AG04449 (cell line): ENCODE measurements at regions not wholly inside any gene's neighbourhood (a gene's known extent, or its start where the extent isn't known, plus 50 kb on each side); places are given as distances from the start of the nearest gene placed in this dataset.
"Not testable (repeated sequence)": the region's sequence is repeated elsewhere in the genome, so short reads cannot be mapped to it uniquely, and the experiment has no call there.

Source experiments
- CTCF ChIA-PET: fragments of 350-600 bp; formaldehyde crosslinking; extraction: SDS; loops from one replicate; lab custom pipeline; 2021; ENCODE audit warnings: antibody characterized with exemption; lab: Yijun Ruan, JAX
- POLR2A ChIA-PET: fragments of 400-600, 350-600 bp; formaldehyde crosslinking; extraction: SDS; loops from one replicate; lab custom pipeline; 2020; ENCODE audit warnings: antibody characterized with exemption, inconsistent platforms; lab: Yijun Ruan, JAX
- DNase-seq: peaks from one replicate; pipeline ENCODE4 v3.0.0-alpha.2; 2010; ENCODE audit warnings: low read depth, low spot score
- H3K4me3 ChIP-seq: 2 replicates; pipeline ENCODE4 v1.5.1; 2011; ENCODE audit warnings: low read depth, mild to moderate bottlenecking, control low read depth, low read length
- TF ChIP-seq, protein P1 (sequence below): IDR thresholded peaks from one replicate; pipeline ENCODE4 v1.5.1; 2011; ENCODE audit warnings: mild to moderate bottlenecking, moderate library complexity, low read length, control low read depth, inconsistent platforms; ENCODE audit not compliant: insufficient read depth; ENCODE audit errors: missing control alignments

DNA sequence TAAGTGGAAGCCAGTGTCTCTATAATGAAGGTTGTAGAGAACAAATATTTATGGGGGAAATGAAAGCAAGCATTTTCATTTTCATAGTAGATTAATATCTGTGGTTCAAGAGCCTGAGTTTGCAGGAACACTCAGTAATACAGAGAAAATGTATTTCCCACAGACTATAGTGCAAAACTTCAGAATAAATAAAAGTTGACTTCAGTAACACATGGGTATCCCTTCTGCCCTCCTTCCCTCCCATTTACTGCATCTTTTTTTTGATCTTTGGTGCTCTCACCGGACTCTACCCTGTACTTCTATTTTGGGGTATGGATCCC is 75.3 kb upstream of the AMN1 start:
- ChIA-PET POLR2A (no interaction called here), CTCF (interaction anchor here (1.5 kb wide), 1 partner anchor 15 kb away, joined by 4 read pairs; no protein-coding TSS in a partner anchor)
- TF ChIP-seq, protein P1, sequence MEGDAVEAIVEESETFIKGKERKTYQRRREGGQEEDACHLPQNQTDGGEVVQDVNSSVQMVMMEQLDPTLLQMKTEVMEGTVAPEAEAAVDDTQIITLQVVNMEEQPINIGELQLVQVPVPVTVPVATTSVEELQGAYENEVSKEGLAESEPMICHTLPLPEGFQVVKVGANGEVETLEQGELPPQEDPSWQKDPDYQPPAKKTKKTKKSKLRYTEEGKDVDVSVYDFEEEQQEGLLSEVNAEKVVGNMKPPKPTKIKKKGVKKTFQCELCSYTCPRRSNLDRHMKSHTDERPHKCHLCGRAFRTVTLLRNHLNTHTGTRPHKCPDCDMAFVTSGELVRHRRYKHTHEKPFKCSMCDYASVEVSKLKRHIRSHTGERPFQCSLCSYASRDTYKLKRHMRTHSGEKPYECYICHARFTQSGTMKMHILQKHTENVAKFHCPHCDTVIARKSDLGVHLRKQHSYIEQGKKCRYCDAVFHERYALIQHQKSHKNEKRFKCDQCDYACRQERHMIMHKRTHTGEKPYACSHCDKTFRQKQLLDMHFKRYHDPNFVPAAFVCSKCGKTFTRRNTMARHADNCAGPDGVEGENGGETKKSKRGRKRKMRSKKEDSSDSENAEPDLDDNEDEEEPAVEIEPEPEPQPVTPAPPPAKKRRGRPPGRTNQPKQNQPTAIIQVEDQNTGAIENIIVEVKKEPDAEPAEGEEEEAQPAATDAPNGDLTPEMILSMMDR = no peak
- H3K4me3 ChIP-seq = no peak overlapping the region
- DNase-seq = no peak

DNA sequence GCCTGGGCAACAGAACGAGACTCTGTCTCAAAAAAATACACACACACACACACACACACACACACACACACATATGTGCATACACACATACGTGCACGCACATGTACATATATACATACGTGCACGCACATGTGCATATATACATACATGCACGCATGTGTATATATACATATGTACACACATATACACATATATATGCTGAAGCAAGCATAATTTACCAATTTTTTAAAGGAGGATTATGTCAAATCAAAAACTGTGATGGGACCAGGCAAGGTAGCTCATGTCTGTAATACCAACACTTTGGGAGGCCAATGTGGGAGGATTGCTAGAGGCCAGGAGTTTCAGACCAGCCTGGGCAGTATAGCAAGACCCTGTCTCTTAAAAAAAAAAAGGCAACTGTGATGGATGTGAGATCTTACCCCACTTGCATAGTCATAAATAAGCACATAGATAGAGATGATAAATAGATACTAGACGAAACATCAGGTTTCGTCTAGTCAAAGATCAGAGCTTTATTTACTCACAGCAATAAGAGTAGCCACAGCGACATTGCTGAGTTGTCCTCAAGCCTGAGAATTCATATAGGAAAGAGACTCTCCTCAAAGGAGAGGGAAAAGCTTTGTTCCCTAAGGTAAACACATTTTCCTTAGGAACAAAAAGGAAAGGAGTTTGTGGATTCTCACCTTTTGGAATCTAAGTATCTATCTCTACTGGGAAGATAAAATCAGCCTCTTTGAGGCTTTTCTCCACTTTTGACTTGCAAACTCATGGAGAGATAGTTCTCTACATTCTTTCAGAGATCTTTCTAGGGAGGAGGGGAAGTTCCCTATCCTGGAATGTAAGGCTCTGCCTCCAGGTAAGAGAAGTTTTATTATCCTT is 74.7 kb upstream of the AMN1 start:
- H3K4me3 ChIP-seq = no peak overlapping the region
- DNase-seq = no peak
- POLR2A ChIA-PET = no interaction called here
- CTCF ChIA-PET = interaction anchor here (0.6 to 1.5 kb wide), 2 partner anchors 15 to 118 kb away, joined by 3 to 4 read pairs; no protein-coding TSS in a partner anchor
- TF ChIP-seq, protein P1 = no peak

DNA sequence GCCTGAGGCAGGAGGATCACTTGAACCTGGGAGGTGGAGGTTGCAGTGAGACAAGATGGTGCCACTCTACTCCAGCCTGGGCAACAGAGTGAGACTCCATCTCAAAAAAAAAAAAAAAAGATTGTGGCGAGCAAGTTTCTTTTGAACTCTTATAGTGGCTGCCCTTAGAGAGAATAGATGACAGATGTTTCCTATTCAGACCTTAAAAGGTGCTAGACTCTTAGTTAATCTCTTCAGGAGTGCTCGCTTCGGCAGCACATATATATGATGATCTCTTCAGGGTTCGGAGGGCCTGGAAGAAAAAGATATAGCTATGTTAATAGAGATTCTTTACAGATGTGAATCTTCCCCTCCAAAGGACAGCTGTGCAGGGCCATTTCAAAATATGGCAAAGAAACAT is 73.1 kb upstream of the AMN1 start:
- ChIA-PET CTCF (no interaction called here), POLR2A (no interaction called here)
- no peak for DNase-seq
- H3K4me3 ChIP-seq = no peak overlapping the region
- TF ChIP-seq, protein P1 = no peak

DNA sequence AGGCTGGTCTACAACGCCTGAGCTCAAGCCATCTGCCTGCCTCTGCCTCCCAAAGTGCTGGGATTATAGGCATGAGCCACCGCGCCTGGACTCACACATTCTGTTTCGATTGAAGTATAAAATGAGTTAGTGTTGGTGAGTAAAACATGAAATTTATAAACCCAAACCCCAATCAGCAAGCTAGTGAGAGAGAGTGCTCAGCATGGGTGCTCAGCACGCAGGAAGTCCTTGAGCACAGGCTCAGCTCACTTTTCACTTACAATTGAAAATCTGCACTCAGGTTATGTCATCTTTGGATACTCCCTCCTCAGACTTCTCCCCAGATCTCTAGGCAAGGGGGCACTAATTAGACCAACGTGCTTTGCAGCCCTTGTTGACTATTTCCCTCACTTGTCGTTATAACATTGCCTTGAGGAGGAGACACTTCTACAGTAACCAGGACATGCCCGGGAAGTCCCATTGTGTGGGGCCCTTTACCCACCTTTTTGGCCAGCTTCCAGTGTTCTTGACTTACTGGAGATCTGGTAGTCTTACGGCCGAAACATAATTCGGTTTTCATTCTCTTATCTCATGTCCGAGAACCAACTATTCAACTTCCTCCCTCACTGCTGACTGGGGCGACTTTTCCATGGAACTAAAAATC is 68.5 kb upstream of the AMN1 start:
- DNase-seq = no peak
- ChIA-PET CTCF (no interaction called here), POLR2A (no interaction called here)
- TF ChIP-seq, protein P1 = no peak
- H3K4me3 ChIP-seq = no peak overlapping the region

DNA sequence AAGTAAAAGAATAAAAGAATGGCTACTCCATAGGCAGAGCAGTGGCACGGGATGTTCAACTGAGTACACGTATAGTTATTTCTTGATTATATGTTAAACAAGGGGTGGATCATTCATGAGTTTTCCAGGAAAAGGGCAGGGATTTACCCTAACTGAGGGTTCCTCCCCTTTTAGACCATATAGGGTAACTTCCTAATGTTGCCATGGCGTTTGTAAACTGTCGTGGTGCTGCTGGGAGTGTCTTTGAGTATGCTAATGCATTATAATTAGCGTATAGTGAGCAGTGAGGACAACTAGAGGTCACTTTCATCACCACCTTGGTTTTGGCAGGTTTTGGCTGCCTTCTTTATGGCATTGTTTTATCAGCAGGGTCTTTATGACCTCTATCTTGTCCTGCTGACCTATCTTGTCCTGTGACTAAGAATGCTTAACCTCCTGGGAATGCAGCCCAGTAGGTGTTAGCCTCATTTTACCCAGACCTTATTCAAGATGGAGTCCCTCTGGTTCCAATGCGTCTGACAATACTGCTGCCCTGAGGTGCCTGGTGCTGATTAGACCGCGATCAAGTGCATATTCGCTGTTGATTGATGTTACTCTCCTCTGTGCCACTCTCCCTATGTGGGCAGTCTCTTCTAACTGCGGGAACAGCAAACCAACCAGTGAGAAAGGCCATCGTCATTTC is 67.6 kb upstream of the AMN1 start:
- TF ChIP-seq, protein P1 = no peak
- no peak for DNase-seq
- ChIA-PET POLR2A (no interaction called here), CTCF (no interaction called here)
- H3K4me3 ChIP-seq = no peak overlapping the region

DNA sequence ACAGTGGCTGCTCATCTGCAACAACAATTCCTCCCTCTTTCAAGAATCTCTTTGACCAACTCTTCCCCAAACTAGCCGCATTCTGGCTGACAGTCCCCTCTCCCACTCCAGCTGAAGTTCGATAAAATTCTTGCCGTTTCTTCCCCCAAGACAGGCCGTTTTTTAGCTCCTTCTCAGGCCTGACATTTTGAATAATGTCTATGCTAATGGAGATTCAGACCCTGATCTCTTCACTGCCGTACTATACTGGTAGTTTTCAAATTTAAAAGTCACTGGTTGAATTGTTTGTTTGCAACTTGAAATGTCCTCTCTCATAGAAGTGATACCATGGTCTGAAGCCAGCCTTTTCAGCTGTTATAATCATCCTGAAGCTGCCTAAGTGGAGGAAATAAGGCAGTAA is 65.9 kb upstream of the AMN1 start:
- TF ChIP-seq, protein P1 = no peak
- ChIA-PET CTCF (no interaction called here), POLR2A (no interaction called here)
- H3K4me3 ChIP-seq = no peak overlapping the region
- DNase-seq = no peak

DNA sequence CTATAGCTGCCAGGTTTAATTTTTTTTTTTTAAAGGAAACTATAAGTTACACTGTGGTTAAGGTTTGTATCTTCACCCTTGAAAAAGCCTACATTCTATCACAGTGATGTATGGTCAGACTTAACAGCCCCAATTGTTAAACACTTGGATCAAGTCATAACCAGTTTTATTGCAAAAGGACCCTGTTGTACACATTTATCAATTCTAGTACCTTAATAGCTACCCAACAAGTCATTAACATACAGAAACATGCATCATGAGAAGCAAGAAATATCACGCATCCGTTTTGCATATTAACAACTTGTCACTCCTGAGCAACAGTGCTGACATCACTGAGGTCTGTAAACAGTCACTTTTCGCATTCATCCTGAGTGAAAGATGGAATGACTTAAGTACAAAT is 62.4 kb upstream of the AMN1 start:
- DNase-seq, CTCF ChIA-PET, H3K4me3 ChIP-seq, POLR2A ChIA-PET: not testable (repeated sequence)
